Endothelial cell of umbilical vein (primary cell): ENCODE measurements at regions not wholly inside any gene's neighbourhood (a gene's known extent, or its start where the extent isn't known, plus 50 kb on each side); places are given as distances from the start of the nearest gene placed in this dataset.
A peak's percentile ranks its signal among the peaks of the same experiment; 100 is the strongest.

Experiments
- BruUV-seq: library from RNA; stranded (reverse); fragments of 400-500 nt; replicated peaks from 2 replicates; lab custom pipeline; 2021; lab: Mats Ljungman, UMichigan
- CTCF ChIA-PET: fragments of 300-600, 350-600 bp; sonication (Branson Sonifier 250); formaldehyde crosslinking; loops from one replicate; lab custom pipeline; 2021; ENCODE audit warnings: antibody characterized with exemption, inconsistent platforms; lab: Charles Lee
- POLR2A ChIA-PET: fragments of 300-600, 350-600 bp; sonication (Branson Sonifier 250); formaldehyde crosslinking; loops from one replicate; lab custom pipeline; 2021; ENCODE audit warnings: antibody characterized with exemption, inconsistent platforms; lab: Charles Lee
- DNase-seq: peaks from one replicate; pipeline ENCODE4 v3.0.0-alpha.2; 2011; ENCODE audit warnings: low read depth, low spot score
- FAIRE-seq: peaks from 2 replicates; lab custom pipeline; 2011; peaks lifted over from hg19 to GRCh38; lab: Jason Lieb, UNC
- H2AFZ ChIP-seq: 2 replicates; pipeline ENCODE4 v1.6.0; 2012; ENCODE audit warnings: low read depth, low read length, control low read depth, inconsistent platforms
- H3K27ac ChIP-seq: 2 replicates; pipeline ENCODE4 v1.5.1; 2011; ENCODE audit warnings: low read depth, mild to moderate bottlenecking, control low read depth, low read length, moderate library complexity; ENCODE audit not compliant: insufficient read depth
- H3K27me3 ChIP-seq, 2 experiments: 2 replicates each; pipeline versions ENCODE4 v1.6.0 to v1.6.1; 2011; ENCODE audit warnings: low read length in 2 of 2, mixed read lengths in 1 of 2; ENCODE audit not compliant: control insufficient read depth in 2 of 2, insufficient read depth in 2 of 2
- H3K36me3 ChIP-seq, 2 experiments: 2 replicates in 1 of 2; 3 replicates in 1 of 2; pipeline ENCODE4 v1.5.1; 2011; ENCODE audit warnings: low read length in 2 of 2, mild to moderate bottlenecking in 1 of 2, moderate library complexity in 1 of 2; ENCODE audit not compliant: control insufficient read depth in 2 of 2, insufficient read depth in 2 of 2; ENCODE audit errors: extremely low read depth in 1 of 2
- H3K4me1 ChIP-seq: 3 replicates; pipeline ENCODE4 v1.5.1; 2011; ENCODE audit warnings: mild to moderate bottlenecking, low read length; ENCODE audit not compliant: control insufficient read depth, insufficient read depth; ENCODE audit errors: extremely low read depth
- H3K4me2 ChIP-seq: 2 replicates; pipeline ENCODE4 v1.6.1; 2011; ENCODE audit warnings: low read length, control low read depth, mixed read lengths; ENCODE audit not compliant: insufficient read depth
- H3K4me3 ChIP-seq, 3 experiments: fragments of 200-600 bp in 1 of 3; sonication (generic), shearing (Covaris generic) in 1 of 3; replicated peaks in 1 of 3; 2 replicates each; pipeline ENCODE4 v1.5.1; 2011 to 2016; ENCODE audit warnings: control low read depth in 3 of 3, low read length in 3 of 3, mild to moderate bottlenecking in 2 of 3, inconsistent platforms in 1 of 3, low read depth in 1 of 3, moderate library complexity in 1 of 3; ENCODE audit not compliant: insufficient read depth in 1 of 3
- H3K79me2 ChIP-seq: 2 replicates; pipeline ENCODE4 v1.6.0; 2012; ENCODE audit warnings: low read length, inconsistent platforms; ENCODE audit not compliant: control insufficient read depth, insufficient read depth
- H3K9ac ChIP-seq: replicated peaks from 2 replicates; pipeline ENCODE3; 2011; ENCODE audit warnings: low read length, control low read depth; ENCODE audit not compliant: insufficient read depth; ENCODE audit errors: extremely low read depth
- H3K9me1 ChIP-seq: replicated peaks from 3 replicates; pipeline ENCODE4 v1.6.0; 2011; ENCODE audit warnings: mild to moderate bottlenecking, low read length; ENCODE audit not compliant: control insufficient read depth, insufficient read depth; ENCODE audit errors: extremely low read depth
- H3K9me3 ChIP-seq: replicated peaks from 2 replicates; pipeline ENCODE4 v1.5.1; 2012; ENCODE audit warnings: low read length, inconsistent platforms; ENCODE audit not compliant: control insufficient read depth, insufficient read depth
- H4K20me1 ChIP-seq: replicated peaks from 2 replicates; pipeline ENCODE3; 2011; ENCODE audit warnings: mild to moderate bottlenecking, low read length; ENCODE audit not compliant: control insufficient read depth, insufficient read depth; ENCODE audit errors: extremely low read depth
- CTCF ChIP-seq, 2 donors: IDR thresholded peaks; 1 replicate in 1 of 2; 2 replicates in 1 of 2; pipeline ENCODE4 v1.5.1; 2011; ENCODE audit warnings: low read length in 2 of 2, mild to moderate bottlenecking in 2 of 2, moderate library complexity in 2 of 2, control low read depth in 1 of 2, inconsistent platforms in 1 of 2, low read depth in 1 of 2; ENCODE audit not compliant: insufficient read depth in 1 of 2; ENCODE audit errors: extremely low read depth in 1 of 2
- EZH2 ChIP-seq: IDR thresholded peaks from 2 replicates; pipeline ENCODE4 v1.6.1; 2012; ENCODE audit warnings: borderline replicate concordance, low read depth, mild to moderate bottlenecking, moderate library complexity, low read length, inconsistent platforms; ENCODE audit not compliant: severe bottlenecking
- FOS ChIP-seq: IDR thresholded peaks from 2 replicates; pipeline ENCODE4 v1.6.1; 2011; ENCODE audit warnings: mild to moderate bottlenecking, low read length, moderate library complexity, borderline replicate concordance; ENCODE audit not compliant: insufficient read depth
- GATA2 ChIP-seq: IDR thresholded peaks from 2 replicates; pipeline ENCODE4 v1.7.0; 2011; ENCODE audit warnings: low read depth, mild to moderate bottlenecking, moderate library complexity, mixed read lengths, low read length; ENCODE audit not compliant: insufficient read length, insufficient read depth
- MYC ChIP-seq: IDR thresholded peaks from one replicate; pipeline ENCODE4 v1.6.1; 2011; ENCODE audit warnings: mild to moderate bottlenecking, low read depth, low read length
- POLR2A ChIP-seq: IDR thresholded peaks from 2 replicates; pipeline ENCODE4 v1.6.1; 2012; ENCODE audit warnings: low read depth, mild to moderate bottlenecking, control low read depth, low read length
- dilution Hi-C: fragments of 300-500 bp; cut with MboI; formaldehyde crosslinking; loops from one replicate; pipeline ENCODE4 v1.15.0; 2019; ENCODE audit warnings: low sequenced_read_pairs; ENCODE audit not compliant: extremely low pct_ligation_motif_present
- intact Hi-C: fragments of 100-400 bp; cut with micrococcal nuclease; formaldehyde crosslinking; loops from one replicate; pipeline ENCODE4 v1.10.0; 2022

- ChIA-PET CTCF (no interaction called here), POLR2A (no interaction called here)
- dilution Hi-C loops = no loop called here
- FAIRE-seq = no peak
- Histone ChIP-seq H4K20me1 (no peaks in the 10 kb centered on the region), H3K9ac (no peak overlapping the region), H2AFZ (no peak overlapping the region), H3K4me3 (no peak overlapping the region), H3K4me1 (no peaks in the 10 kb centered on the region), H3K36me3 (no peaks in the 10 kb centered on the region), H3K9me3 (no peaks in the 10 kb centered on the region), H3K4me2 (no peak overlapping the region), H3K27me3 (no peaks in the 10 kb centered on the region), H3K9me1 (no peaks in the 10 kb centered on the region), H3K79me2 (no peaks in the 10 kb centered on the region), H3K27ac (no peak overlapping the region)
- intact Hi-C loops = no loop called here
- DNase-seq = no peak
- no TSS peak for BruUV-seq
- TF ChIP-seq POLR2A (no peak), EZH2 (no peak), CTCF (IDR thresholded peaks at IDR 0.05; ENCODE audit: extremely low read depth in 1 of 2, insufficient read depth in 1 of 2, low read depth in 1 of 2, low read length in 2 of 2) (no peak)
Observed at GRCh38 chr14:94675036-94675435, 62.8 kb downstream of the SERPINA3 start.

DNA sequence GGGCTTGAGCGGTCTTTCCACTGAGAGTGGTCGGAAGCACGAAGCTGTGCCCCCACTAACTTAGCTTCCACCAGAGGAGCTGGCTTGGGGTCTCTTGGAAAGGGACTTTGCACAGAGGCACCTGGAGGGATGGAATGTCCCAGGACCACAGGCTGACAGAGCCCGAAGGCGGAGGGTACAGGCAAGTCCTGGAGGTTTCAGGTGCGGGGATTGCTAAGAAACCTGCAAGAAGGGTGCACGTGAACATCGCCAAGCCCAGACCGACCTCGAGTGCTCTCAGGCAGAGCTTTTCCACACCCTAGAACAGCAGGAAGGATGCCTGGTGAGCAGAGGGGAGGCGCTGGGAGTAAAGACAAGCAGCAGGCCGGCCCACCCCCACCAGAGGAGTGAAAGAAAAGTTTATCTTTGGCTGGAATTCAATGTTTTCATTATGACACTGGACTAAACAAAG lies 61.6 kb downstream of the SERPINA3 start:
- FAIRE-seq (no peak), DNase-seq (peak; percentile 42)
- H3K9ac ChIP-seq = no peak overlapping the region
- no peaks in the 10 kb centered on the region for H3K79me2 ChIP-seq
- no peak for TF ChIP-seq MYC
- TF ChIP-seq FOS = peak; percentile 35
- no peak for TF ChIP-seq EZH2
- TF ChIP-seq GATA2 = peak; percentile 18
- ChIA-PET CTCF (no interaction called here), POLR2A (interaction anchor here (0.6 kb wide), 1 partner anchor 75 kb away, joined by 9 read pairs; no protein-coding TSS in a partner anchor)
- no peak overlapping the region for H3K27ac ChIP-seq
- H3K36me3 ChIP-seq = no peaks in the 10 kb centered on the region
- no peak overlapping the region for H3K4me3 ChIP-seq
- H3K9me1 ChIP-seq = no peaks in the 10 kb centered on the region
- no peaks in the 10 kb centered on the region for H4K20me1 ChIP-seq
- H3K9me3 ChIP-seq = no peaks in the 10 kb centered on the region
- intact Hi-C loops = no loop called here
- H3K4me2 ChIP-seq = peak overlapping the region; percentile 22
- no TSS peak for BruUV-seq
- H2AFZ ChIP-seq = no peak overlapping the region
- H3K4me1 ChIP-seq = no peaks in the 10 kb centered on the region
- dilution Hi-C loops = no loop called here
- no peaks in the 10 kb centered on the region for H3K27me3 ChIP-seq
